NCI-H2081 (cell line): ENCODE measurements at regions not wholly inside any gene's neighbourhood (a gene's known extent, or its start where the extent isn't known, plus 50 kb on each side); places are given as distances from the start of the nearest gene placed in this dataset.
"Not testable (repeated sequence)": the region's sequence is repeated elsewhere in the genome, so short reads cannot be mapped to it uniquely, and the experiment has no call there.

Source experiments
- DNase-seq, 2 experiments: peaks; one replicate each; lab custom pipeline; 2025; lab: John Stamatoyannopoulos, UW

GRCh38 chr7:110281362-110281761, 809.6 kb upstream of the LRRN3 start:
- no peak for DNase-seq

GRCh38 chr7:110283056-110283455, 807.9 kb upstream of the LRRN3 start:
- peak in 1 of 2 experiments; percentile 38 for DNase-seq

GRCh38 chr7:110291430-110291829, 799.5 kb upstream of the LRRN3 start:
- DNase-seq, result no peak

- no peak for DNase-seq
These were observed 794.6 kb upstream of the LRRN3 start for GRCh38 chr7:110296321-110296720.

GRCh38 chr7:110307776-110308175, 783.2 kb upstream of the LRRN3 start:
- no peak for DNase-seq

- no peak for DNase-seq
These were observed 782.1 kb upstream of the LRRN3 start for GRCh38 chr7:110308791-110309190.

GRCh38 chr7:110309941-110310340, 781.0 kb upstream of the LRRN3 start:
- no peak for DNase-seq

GRCh38 chr7:110311556-110311955, 779.4 kb upstream of the LRRN3 start:
- no peak for DNase-seq

GRCh38 chr7:110317541-110318265, 773.2 kb upstream of the LRRN3 start:
- DNase-seq, result no peak

GRCh38 chr7:110320285-110320684, 770.6 kb upstream of the LRRN3 start:
- DNase-seq, result not testable (repeated sequence)

GRCh38 chr7:110322796-110323195, 768.1 kb upstream of the LRRN3 start:
- DNase-seq, result no peak

- DNase-seq, result no peak
These were observed 764.0 kb upstream of the LRRN3 start for GRCh38 chr7:110326966-110327365.

GRCh38 chr7:110336423-110336822, 754.5 kb upstream of the LRRN3 start:
- DNase-seq, result no peak

GRCh38 chr7:110337646-110338045, 753.3 kb upstream of the LRRN3 start:
- no peak for DNase-seq

- peak in 1 of 2 experiments; percentile 17 for DNase-seq
These were observed 743.8 kb upstream of the LRRN3 start for GRCh38 chr7:110347081-110347480.

- DNase-seq, result no peak
These were observed 734.5 kb upstream of the LRRN3 start for GRCh38 chr7:110356438-110356837.

GRCh38 chr7:110358028-110358427, 732.9 kb upstream of the LRRN3 start:
- no peak for DNase-seq

- no peak for DNase-seq
These were observed 719.2 kb upstream of the LRRN3 start for GRCh38 chr7:110371709-110372108.

GRCh38 chr7:110372685-110373084, 718.2 kb upstream of the LRRN3 start:
- no peak for DNase-seq

GRCh38 chr7:110373416-110373815, 717.5 kb upstream of the LRRN3 start:
- DNase-seq, result no peak

- no peak for DNase-seq
These were observed 717.1 kb upstream of the LRRN3 start for GRCh38 chr7:110373859-110374258.

- no peak for DNase-seq
These were observed 715.9 kb upstream of the LRRN3 start for GRCh38 chr7:110375068-110375467.

GRCh38 chr7:110382736-110383135, 708.2 kb upstream of the LRRN3 start:
- no peak for DNase-seq

GRCh38 chr7:110386006-110386405, 704.9 kb upstream of the LRRN3 start:
- DNase-seq, result no peak
